CD14-positive monocyte (primary cell): ENCODE measurements at regions not wholly inside any gene's neighbourhood (a gene's known extent, or its start where the extent isn't known, plus 50 kb on each side); places are given as distances from the start of the nearest gene placed in this dataset.
A peak's percentile ranks its signal among the peaks of the same experiment; 100 is the strongest.
"Not testable (repeated sequence)": the region's sequence is repeated elsewhere in the genome, so short reads cannot be mapped to it uniquely, and the experiment has no call there.

Experiments used
- DNase-seq, 3 donors: peaks; one replicate each; pipeline ENCODE4 v3.0.0-alpha.2; 2011 to 2022
- H2AFZ ChIP-seq: 2 replicates; pipeline ENCODE4 v1.6.0; 2012; ENCODE audit warnings: mild to moderate bottlenecking, low read depth, low read length, inconsistent platforms; ENCODE audit not compliant: insufficient read depth, poor library complexity, severe bottlenecking
- H3K27ac ChIP-seq, 2 donors: 1 replicate in 1 of 2; 2 replicates in 1 of 2; pipeline ENCODE4 v1.5.1; 2012 to 2013; ENCODE audit warnings: low read length in 2 of 2, control low read depth in 1 of 2, inconsistent platforms in 1 of 2, low read depth in 1 of 2, mild to moderate bottlenecking in 1 of 2
- H3K27me3 ChIP-seq, 2 donors: one replicate each; pipeline versions ENCODE4 v1.6.0 to v1.6.1; 2011 to 2013; ENCODE audit warnings: low read length in 2 of 2; ENCODE audit not compliant: control insufficient read depth in 2 of 2, insufficient read depth in 2 of 2
- H3K36me3 ChIP-seq, 2 donors: replicated peaks in 1 of 2; 1 replicate in 1 of 2; 2 replicates in 1 of 2; pipeline versions ENCODE4 v1.5.1 to v1.6.1; 2012 to 2013; ENCODE audit warnings: low read length in 2 of 2, control low read depth in 1 of 2, inconsistent platforms in 1 of 2, mild to moderate bottlenecking in 1 of 2; ENCODE audit not compliant: insufficient read depth in 2 of 2, control insufficient read depth in 1 of 2
- H3K4me1 ChIP-seq, 2 donors: 1 replicate in 1 of 2; 2 replicates in 1 of 2; pipeline versions ENCODE4 v1.5.1 to v1.6.1; 2012 to 2013; ENCODE audit warnings: low read length in 2 of 2, control low read depth in 1 of 2, inconsistent platforms in 1 of 2, mild to moderate bottlenecking in 1 of 2, moderate library complexity in 1 of 2; ENCODE audit not compliant: insufficient read depth in 2 of 2, control insufficient read depth in 1 of 2
- H3K4me2 ChIP-seq: replicated peaks from 2 replicates; pipeline ENCODE3; 2012; ENCODE audit warnings: low read length, moderate library complexity, mild to moderate bottlenecking; ENCODE audit not compliant: poor library complexity, severe bottlenecking; ENCODE audit errors: extremely low read depth
- H3K4me3 ChIP-seq, 3 experiments: fragments of 200-600 bp in 1 of 3; sonication (generic) in 1 of 3; replicated peaks in 1 of 3; 1 replicate in 2 of 3; 2 replicates in 1 of 3; pipeline ENCODE4 v1.5.1; 2011 to 2013; ENCODE audit warnings: low read length in 3 of 3, mild to moderate bottlenecking in 3 of 3, control low read depth in 2 of 3, low read depth in 2 of 3, inconsistent platforms in 1 of 3, moderate library complexity in 1 of 3
- H3K79me2 ChIP-seq: 2 replicates; pipeline ENCODE4 v1.6.0; 2012; ENCODE audit warnings: mild to moderate bottlenecking, control low read depth, inconsistent platforms, low read length, moderate library complexity; ENCODE audit not compliant: insufficient read depth
- H3K9ac ChIP-seq: 2 replicates; pipeline ENCODE4 v1.6.0; 2017; ENCODE audit warnings: low read length, mild to moderate bottlenecking; ENCODE audit not compliant: insufficient read depth, poor library complexity, severe bottlenecking
- H3K9me3 ChIP-seq, 2 donors: replicated peaks in 1 of 2; 1 replicate in 1 of 2; 2 replicates in 1 of 2; pipeline versions ENCODE4 v1.5.1 to v1.6.1; 2012 to 2013; ENCODE audit warnings: low read length in 2 of 2, control low read depth in 1 of 2; ENCODE audit not compliant: control insufficient read depth in 1 of 2, insufficient read depth in 1 of 2
- H4K20me1 ChIP-seq: 2 replicates; pipeline ENCODE4 v1.6.0; 2012; ENCODE audit warnings: mild to moderate bottlenecking, low read length, control low read depth, moderate library complexity; ENCODE audit not compliant: insufficient read depth
- H3K27ac Mint-ChIP-seq, 7 donors: one replicate each; pipeline ENCODE4 v1.8.0; 2020; ENCODE audit warnings: mild to moderate bottlenecking in 7 of 7, mixed read lengths in 7 of 7, moderate library complexity in 6 of 7, inconsistent platforms in 2 of 7
- H3K27me3 Mint-ChIP-seq, 3 donors: one replicate each; pipeline ENCODE4 v1.8.0; 2021 to 2022; ENCODE audit warnings: low read depth in 3 of 3, mild to moderate bottlenecking in 3 of 3, mixed read lengths in 3 of 3, moderate library complexity in 3 of 3, inconsistent platforms in 1 of 3
- H3K36me3 Mint-ChIP-seq, 2 donors: one replicate each; pipeline ENCODE4 v1.8.0; 2020; ENCODE audit warnings: mixed read lengths in 2 of 2, inconsistent platforms in 1 of 2, mild to moderate bottlenecking in 1 of 2
- H3K4me1 Mint-ChIP-seq: one replicate; pipeline ENCODE4 v1.8.0; 2020; ENCODE audit warnings: mild to moderate bottlenecking, mixed read lengths
- H3K4me3 Mint-ChIP-seq, 2 donors: one replicate each; pipeline ENCODE4 v1.8.0; 2020; ENCODE audit warnings: mild to moderate bottlenecking in 2 of 2, mixed read lengths in 2 of 2, moderate library complexity in 1 of 2
- H3K9me3 Mint-ChIP-seq, 7 donors: one replicate each; pipeline ENCODE4 v1.8.0; 2020 to 2022; ENCODE audit warnings: mixed read lengths in 7 of 7, mild to moderate bottlenecking in 6 of 7, moderate library complexity in 6 of 7, inconsistent platforms in 2 of 7
- CTCF ChIP-seq: fragments of 200-600 bp; IDR thresholded peaks from one replicate; pipeline ENCODE4 v1.8.0; 2022; ENCODE audit warnings: antibody characterized with exemption, mild to moderate bottlenecking
- WGBS: methylation state at CpG from one replicate; pipeline ENCODE4 v1.1.5; 2013; ENCODE audit warnings: missing lambda C conversion rate; ENCODE audit not compliant: insufficient coverage; 5-methylcytosine and 5-hydroxymethylcytosine counted together
- intact Hi-C, 2 donors: fragments of 100-400 bp; cut with micrococcal nuclease; formaldehyde crosslinking; loops; one replicate each; pipeline versions ENCODE4 v1.15.0 to v1.15.1; 2023

DNA sequence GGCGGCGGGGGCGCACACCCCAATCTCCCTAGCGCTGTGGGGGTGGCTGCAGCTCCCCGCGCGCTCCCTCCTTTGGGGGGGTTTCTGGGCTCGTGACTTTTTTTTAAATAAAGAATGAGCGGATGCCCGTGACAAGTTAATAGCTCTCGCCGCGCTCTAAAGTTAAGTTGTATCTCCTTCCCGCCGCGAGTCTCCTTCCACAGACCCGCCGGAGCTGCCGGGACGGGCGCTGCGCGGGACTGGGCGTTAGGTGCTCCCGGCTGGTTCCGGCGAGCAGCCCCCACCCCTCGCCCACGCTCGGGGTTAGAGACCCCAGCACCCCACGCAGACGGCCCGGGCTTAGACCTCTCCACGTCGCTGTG is 82.6 kb upstream of the HMGA2 start:
- DNase-seq, result no peak
- Histone ChIP-seq H3K4me1 (peaks cover 11 to 17% of the 10 kb centered on the region in 2 donors), H4K20me1 (no peaks in the 10 kb centered on the region), H3K27me3 (peaks cover 19 to 36% of the 10 kb centered on the region in 2 donors), H3K79me2 (no peaks in the 10 kb centered on the region), H3K36me3 (no peaks in the 10 kb centered on the region), H2AFZ (peak overlapping the region; percentile 81), H3K4me2 (peak overlapping the region; percentile 91), H3K9ac (peak overlapping the region; percentile 21), H3K4me3 (peak overlapping the region; percentile 44 to 86 (median 52)), H3K9me3 (no peaks in the 10 kb centered on the region), H3K27ac (no peak overlapping the region)
- H3K4me1 Mint-ChIP-seq, result peaks cover 13% of the 10 kb centered on the region
- H3K9me3 Mint-ChIP-seq, result peaks cover 0 to 12% (median 5%) of the 10 kb centered on the region in 7 donors
- H3K36me3 Mint-ChIP-seq, result peaks cover 0 to 6% of the 10 kb centered on the region in 2 donors
- intact Hi-C loops, result no loop called here
- H3K4me3 Mint-ChIP-seq, result peak overlapping the region; percentile 81 to 98
- under 1% methylated on average over 27 of the region's 35 CpGs for WGBS
- TF ChIP-seq CTCF, result no peak
- peak overlapping the region in 1 of 7 donors; percentile 68 for H3K27ac Mint-ChIP-seq
- peaks cover 31 to 54% (median 53%) of the 10 kb centered on the region in 3 donors for H3K27me3 Mint-ChIP-seq

DNA sequence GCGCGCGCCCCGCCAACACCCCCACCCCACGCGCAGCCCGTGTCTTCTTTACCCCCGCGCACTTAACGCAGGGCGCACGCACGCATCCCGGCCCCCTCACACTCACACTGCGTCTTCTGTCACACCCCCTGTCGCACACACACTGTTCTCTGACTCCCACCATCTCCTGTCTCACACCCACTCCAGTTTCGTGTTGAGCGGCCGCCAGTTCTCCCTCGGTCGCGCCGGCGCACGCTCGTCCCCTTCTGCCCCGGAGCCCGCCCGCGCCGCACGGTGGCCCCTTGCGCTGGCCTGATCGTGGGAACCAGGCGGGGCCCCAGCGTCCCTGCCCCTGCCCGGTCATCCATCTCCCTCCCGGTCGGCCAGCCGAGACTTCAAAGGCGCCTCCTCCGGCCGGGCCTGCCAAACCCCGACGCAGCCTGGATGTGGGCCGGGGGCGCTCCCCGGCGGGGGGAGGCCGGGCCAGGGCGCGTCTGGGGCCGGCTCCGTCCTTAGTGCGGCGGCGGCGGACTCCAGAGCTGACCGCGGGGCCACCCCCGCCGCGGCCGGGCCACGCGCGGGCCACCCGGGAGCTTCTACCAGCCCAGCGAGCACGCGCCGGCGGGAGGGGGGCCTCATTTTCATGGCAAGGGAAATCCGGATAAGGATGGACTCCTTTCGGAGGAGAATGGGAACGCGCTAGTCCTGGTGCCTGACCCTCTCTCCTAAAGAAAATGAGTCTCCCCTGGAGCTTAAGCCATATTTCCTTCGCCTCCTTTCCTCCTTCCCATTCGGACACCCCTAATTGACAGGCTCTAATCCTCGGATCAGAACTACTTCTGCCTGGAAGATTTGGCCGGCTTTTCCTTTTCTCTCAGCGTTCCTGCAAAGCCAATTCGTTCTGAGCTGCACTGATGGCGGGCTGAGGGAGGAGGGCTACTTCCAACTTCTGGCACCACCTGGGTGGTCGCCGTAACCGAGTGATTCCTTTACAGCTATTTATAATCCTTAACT is 82.0 kb upstream of the HMGA2 start:
- H3K4me3 Mint-ChIP-seq, result peak overlapping the region; percentile 81 to 98
- TF ChIP-seq CTCF, result no peak
- Histone ChIP-seq H3K4me3 (peak overlapping the region; percentile 44 to 86 (median 52)), H3K27me3 (peaks cover 19 to 36% of the 10 kb centered on the region in 2 donors), H3K36me3 (no peaks in the 10 kb centered on the region), H3K4me1 (peaks cover 11 to 17% of the 10 kb centered on the region in 2 donors), H2AFZ (peak overlapping the region; percentile 81), H3K9ac (peak overlapping the region; percentile 21), H3K27ac (no peak overlapping the region), H3K9me3 (no peaks in the 10 kb centered on the region), H4K20me1 (no peaks in the 10 kb centered on the region), H3K4me2 (peak overlapping the region; percentile 91), H3K79me2 (no peaks in the 10 kb centered on the region)
- peaks cover 0 to 6% of the 10 kb centered on the region in 2 donors for H3K36me3 Mint-ChIP-seq
- peaks cover 13% of the 10 kb centered on the region for H3K4me1 Mint-ChIP-seq
- WGBS, result 24% methylated on average over 80 of the region's 87 CpGs
- intact Hi-C loops, result no loop called here
- peaks cover 0 to 12% (median 5%) of the 10 kb centered on the region in 7 donors for H3K9me3 Mint-ChIP-seq
- no peak for DNase-seq
- H3K27ac Mint-ChIP-seq, result peak overlapping the region in 1 of 7 donors; percentile 68
- peaks cover 31 to 50% (median 48%) of the 10 kb centered on the region in 3 donors for H3K27me3 Mint-ChIP-seq

GRCh38 chr12:65744236-65744840 is 79.9 kb upstream of the HMGA2 start:
- H3K27ac Mint-ChIP-seq, H2AFZ ChIP-seq, H3K36me3 Mint-ChIP-seq, H3K9me3 ChIP-seq, H3K27ac ChIP-seq, H3K4me3 Mint-ChIP-seq, H3K79me2 ChIP-seq, H4K20me1 ChIP-seq, DNase-seq, H3K9ac ChIP-seq, H3K36me3 ChIP-seq, H3K4me2 ChIP-seq, intact Hi-C loops, H3K4me3 ChIP-seq: not testable (repeated sequence)
- 96% methylated on average over 23 of the region's 30 CpGs for WGBS
- Histone ChIP-seq H3K27me3 (peaks cover 19 to 36% of the 10 kb centered on the region in 2 donors), H3K4me1 (peaks cover 11 to 17% of the 10 kb centered on the region in 2 donors)
- Mint-ChIP-seq H3K9me3 (peaks cover 0 to 15% (median 5%) of the 10 kb centered on the region in 7 donors), H3K27me3 (peaks cover 30 to 49% (median 43%) of the 10 kb centered on the region in 3 donors), H3K4me1 (peaks cover 13% of the 10 kb centered on the region)
